HTR-8/SVneo (cell line): ENCODE measurements at regions not wholly inside any gene's neighbourhood (a gene's known extent, or its start where the extent isn't known, plus 50 kb on each side); places are given as distances from the start of the nearest gene placed in this dataset.

ENCODE experiments used
- DNase-seq: peaks from one replicate; pipeline ENCODE4 v3.0.0; 2011; ENCODE audit warnings: low spot score, mixed read lengths; ENCODE audit not compliant: insufficient read length
- FAIRE-seq: peaks from 2 replicates; lab custom pipeline; 2011; peaks lifted over from hg19 to GRCh38; lab: Jason Lieb, UNC

- DNase-seq (no peak), FAIRE-seq (no peak)
Observed at GRCh38 chr9:13395156-13395555, 115.7 kb upstream of the MPDZ start.

GRCh38 chr9:13388157-13388556 is 108.7 kb upstream of the MPDZ start:
- FAIRE-seq (no peak), DNase-seq (no peak)

- DNase-seq (no peak), FAIRE-seq (no peak)
Observed at GRCh38 chr9:13387734-13388067, 108.2 kb upstream of the MPDZ start.

- DNase-seq, result no peak
- no peak for FAIRE-seq
Observed at GRCh38 chr9:13386935-13387733, 107.6 kb upstream of the MPDZ start.

GRCh38 chr9:13386316-13386715 is 106.8 kb upstream of the MPDZ start:
- no peak for FAIRE-seq
- DNase-seq, result no peak

GRCh38 chr9:13383855-13384254 is 104.4 kb upstream of the MPDZ start:
- FAIRE-seq (no peak), DNase-seq (no peak)

- no peak for FAIRE-seq
- DNase-seq, result no peak
Observed at GRCh38 chr9:13383216-13383615, 103.7 kb upstream of the MPDZ start.

GRCh38 chr9:13382595-13382994 is 103.1 kb upstream of the MPDZ start:
- no peak for FAIRE-seq

GRCh38 chr9:13380903-13381302 is 101.4 kb upstream of the MPDZ start:
- DNase-seq, result no peak
- FAIRE-seq, result no peak

More at GRCh38 chr9:13382595-13382994, 103.1 kb upstream of the MPDZ start:
- DNase-seq, result no peak

GRCh38 chr9:13378154-13378553 is 98.7 kb upstream of the MPDZ start:
- FAIRE-seq (no peak), DNase-seq (no peak)

- no peak for FAIRE-seq
- no peak for DNase-seq
Observed at GRCh38 chr9:13377171-13377925, 97.9 kb upstream of the MPDZ start.

GRCh38 chr9:13372510-13372909 is 93.0 kb upstream of the MPDZ start:
- FAIRE-seq, result no peak
- DNase-seq, result no peak

- no peak for DNase-seq
- FAIRE-seq, result no peak
Observed at GRCh38 chr9:13369431-13369830, 89.9 kb upstream of the MPDZ start.

GRCh38 chr9:13367784-13368183 is 88.3 kb upstream of the MPDZ start:
- no peak for FAIRE-seq
- no peak for DNase-seq

GRCh38 chr9:13364271-13365000 is 84.9 kb upstream of the MPDZ start:
- FAIRE-seq, result no peak
- no peak for DNase-seq

GRCh38 chr9:13361076-13361475 is 81.6 kb upstream of the MPDZ start:
- DNase-seq, result no peak
- no peak for FAIRE-seq

GRCh38 chr9:13360188-13360587 is 80.7 kb upstream of the MPDZ start:
- FAIRE-seq (no peak), DNase-seq (no peak)

GRCh38 chr9:13358128-13358527 is 78.6 kb upstream of the MPDZ start:
- no peak for FAIRE-seq
- DNase-seq, result no peak

GRCh38 chr9:13354733-13355132 is 75.2 kb upstream of the MPDZ start:
- DNase-seq, result no peak
- no peak for FAIRE-seq

- FAIRE-seq, result no peak
- DNase-seq, result no peak
Observed at GRCh38 chr9:13352451-13352979, 73.0 kb upstream of the MPDZ start.
